Astrocyte of the spinal cord (primary cell): ENCODE measurements at regions not wholly inside any gene's neighbourhood (a gene's known extent, or its start where the extent isn't known, plus 50 kb on each side); places are given as distances from the start of the nearest gene placed in this dataset.
A peak's percentile ranks its signal among the peaks of the same experiment; 100 is the strongest.

ENCODE experiments used
- DNase-seq: peaks from one replicate; pipeline ENCODE4 v3.0.0; 2011; ENCODE audit warnings: low read depth, low spot score
- H3K4me3 ChIP-seq: 2 replicates; pipeline ENCODE4 v1.5.1; 2011; ENCODE audit warnings: low read depth, mild to moderate bottlenecking, low read length, moderate library complexity
- CTCF ChIP-seq: IDR thresholded peaks from 2 replicates; pipeline ENCODE4 v1.5.1; 2012; ENCODE audit warnings: low read depth, mild to moderate bottlenecking, low read length, inconsistent platforms
- in situ Hi-C: cut with HindIII; loops from 2 replicates; pipeline ENCODE4 v1.10.0; 2017; ENCODE audit warnings: low sequenced_read_pairs

GRCh38 chr5:167861129-167861927, 430.1 kb upstream of the WWC1 start:
- DNase-seq, result peak; percentile 15
- in situ Hi-C loops, result no loop called here
- TF ChIP-seq CTCF, result no peak
- no peak overlapping the region for H3K4me3 ChIP-seq

DNA sequence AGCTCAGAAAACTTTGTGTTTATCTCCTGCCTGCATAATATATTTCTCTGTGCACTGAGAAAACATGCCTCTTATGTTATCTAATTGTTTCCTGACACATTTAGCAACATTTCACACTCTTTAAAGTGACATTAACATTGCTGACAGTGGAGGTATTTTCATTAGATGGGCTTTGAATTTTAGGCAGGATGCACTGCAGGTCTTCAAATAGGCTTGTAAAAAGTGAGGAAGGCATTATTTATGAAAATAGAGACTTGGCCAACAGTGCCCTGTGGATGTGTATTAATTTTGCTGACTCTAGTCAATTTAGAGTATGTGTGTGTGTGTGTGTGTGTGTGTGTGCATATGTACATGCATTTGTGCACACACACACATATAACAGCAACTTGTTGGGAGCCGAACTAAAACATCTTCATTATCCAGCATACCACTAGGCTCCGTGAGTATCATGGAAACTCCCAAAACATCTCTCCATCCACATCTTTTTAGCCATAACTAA, 429.5 kb upstream of the WWC1 start:
- no peak overlapping the region for H3K4me3 ChIP-seq
- no peak for DNase-seq
- no peak for TF ChIP-seq CTCF
- in situ Hi-C loops, result no loop called here

GRCh38 chr5:167863883-167864282, 427.6 kb upstream of the WWC1 start:
- no peak for DNase-seq
- in situ Hi-C loops, result no loop called here
- TF ChIP-seq CTCF, result no peak
- H3K4me3 ChIP-seq, result no peak overlapping the region

- H3K4me3 ChIP-seq, result no peak overlapping the region
- TF ChIP-seq CTCF, result no peak
- DNase-seq, result no peak
- in situ Hi-C loops, result no loop called here
These were observed 426.6 kb upstream of the WWC1 start for GRCh38 chr5:167864801-167865200.

DNA sequence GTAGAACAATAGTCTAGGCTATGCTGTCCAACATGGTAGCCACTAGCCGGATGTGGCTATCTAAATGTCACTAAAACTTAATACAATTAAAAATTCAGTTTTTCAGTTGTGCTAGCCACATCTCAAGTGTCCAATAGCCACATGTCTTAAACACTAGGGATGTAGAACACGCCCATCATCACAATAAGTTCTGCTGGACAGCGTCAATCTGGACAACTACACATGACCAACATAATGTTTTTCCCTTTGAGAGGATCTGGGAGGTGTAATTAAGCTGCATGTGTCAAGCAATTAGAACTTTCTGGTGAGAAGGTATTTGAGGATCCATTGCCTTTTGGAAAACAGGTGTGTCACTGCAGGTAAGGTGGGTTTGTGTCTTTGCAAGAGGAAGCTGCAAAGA, 424.6 kb upstream of the WWC1 start:
- in situ Hi-C loops, result no loop called here
- DNase-seq, result no peak
- H3K4me3 ChIP-seq, result no peak overlapping the region
- no peak for TF ChIP-seq CTCF

GRCh38 chr5:167867281-167867680, 424.2 kb upstream of the WWC1 start:
- TF ChIP-seq CTCF, result no peak
- no peak for DNase-seq
- in situ Hi-C loops, result no loop called here
- no peak overlapping the region for H3K4me3 ChIP-seq
